ENCODE measurements at regions not wholly inside any gene's neighbourhood (a gene's known extent, or its start where the extent isn't known, plus 50 kb on each side); places are given as distances from the start of the nearest gene placed in this dataset.
A peak's percentile ranks its signal among the peaks of the same experiment; 100 is the strongest.

DNA sequence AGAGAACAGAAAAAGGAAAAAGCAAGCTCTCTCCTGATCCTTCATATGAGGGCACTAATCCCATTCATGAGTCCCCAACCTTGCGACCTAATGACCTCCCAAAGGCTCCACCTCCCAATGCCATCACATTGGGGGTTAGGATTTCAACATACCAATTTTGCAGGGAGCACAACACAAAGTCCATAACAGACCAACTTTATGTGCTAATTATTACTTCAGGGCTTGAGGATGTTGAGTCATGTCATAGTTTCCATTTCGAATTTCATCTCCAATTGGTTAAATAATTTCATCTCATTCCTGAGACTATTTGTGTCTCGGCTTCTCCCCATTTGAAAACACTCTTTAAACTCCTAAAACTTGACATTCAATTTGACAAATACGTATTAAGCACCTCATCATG is 69.9 kb upstream of the KLF7 start:
- no peak for DNase-seq (ENCODE audit: low read depth, low spot score)

DNA sequence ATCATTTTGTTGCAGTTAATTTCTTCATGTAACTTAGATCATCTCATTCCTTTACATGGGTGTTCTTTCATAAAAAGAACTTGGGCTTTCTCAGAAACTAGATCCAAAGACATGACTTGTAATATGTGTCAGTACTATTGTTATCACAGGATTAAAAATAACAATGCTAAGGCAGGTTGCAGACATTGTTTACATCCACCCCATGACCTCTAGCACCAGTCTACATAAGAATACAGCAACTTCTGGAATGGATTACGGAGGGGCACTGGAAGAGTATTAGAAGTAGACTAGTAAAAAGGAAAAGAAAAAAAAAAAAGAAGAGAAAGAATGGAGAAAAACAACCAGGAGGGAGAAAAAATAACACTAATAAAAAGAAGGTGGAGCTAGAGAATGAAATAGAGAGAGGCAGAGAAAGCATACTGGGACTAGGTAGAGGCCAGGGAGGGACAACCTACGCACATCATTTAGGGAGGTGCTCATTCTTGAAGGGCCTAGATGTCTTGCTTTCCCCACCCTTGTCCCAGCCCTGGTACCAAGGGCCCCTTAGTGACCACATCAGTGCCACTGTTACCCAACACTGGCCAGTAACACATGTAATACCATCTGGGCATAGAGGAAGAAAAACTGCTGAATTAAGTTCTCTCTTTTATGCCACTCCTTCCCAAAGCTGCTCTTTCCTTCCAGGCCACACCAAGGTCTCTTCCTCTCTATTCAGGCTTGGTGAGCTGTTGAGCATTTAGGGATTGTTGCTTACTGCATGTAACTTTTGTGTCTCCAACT is 70.6 kb upstream of the KLF7 start:
- DNase-seq (ENCODE audit: low read depth, low spot score): peak; percentile 53

DNA sequence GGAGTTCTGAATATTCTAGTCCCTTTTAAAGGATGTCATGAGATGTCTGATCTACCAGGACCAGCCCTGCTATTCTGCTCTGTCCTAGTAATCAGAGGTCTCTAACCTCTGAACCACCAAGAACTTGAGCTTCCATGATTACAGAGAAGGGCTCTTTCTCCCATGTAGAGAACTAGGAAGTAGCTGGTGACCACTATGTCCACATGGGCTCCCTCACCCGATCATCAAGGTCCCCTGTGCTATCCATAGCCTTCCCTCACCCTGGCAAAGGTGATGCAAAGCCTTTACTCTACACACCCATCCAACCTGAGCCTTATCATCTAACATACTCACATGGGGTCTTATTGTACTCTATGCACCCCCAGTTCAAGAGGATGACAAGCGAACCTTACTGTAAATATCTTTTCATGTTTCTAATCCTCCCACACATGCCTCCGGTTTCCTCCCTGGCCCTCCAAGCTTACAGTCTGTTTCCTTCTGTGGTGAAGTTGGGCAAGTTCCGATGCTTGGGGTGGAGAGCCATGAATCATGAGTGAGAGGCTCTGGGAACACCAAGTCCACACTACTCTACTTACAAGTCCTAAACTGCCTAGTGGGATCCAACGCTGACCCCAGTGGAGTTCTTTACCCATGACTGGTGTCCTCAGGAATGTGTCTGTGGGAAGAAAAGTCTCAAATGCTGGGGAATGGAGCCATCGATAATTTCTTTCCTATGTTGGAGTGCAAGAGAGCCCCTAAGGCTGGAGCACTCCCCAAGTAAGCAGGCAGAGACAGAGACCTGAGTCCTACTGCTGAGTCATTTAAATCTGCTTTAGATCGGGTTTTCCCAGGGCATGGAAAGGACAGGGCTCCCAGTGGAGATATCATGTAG is 73.3 kb upstream of the KLF7 start:
- peak; percentile 61 for DNase-seq (ENCODE audit: low read depth, low spot score)

DNA sequence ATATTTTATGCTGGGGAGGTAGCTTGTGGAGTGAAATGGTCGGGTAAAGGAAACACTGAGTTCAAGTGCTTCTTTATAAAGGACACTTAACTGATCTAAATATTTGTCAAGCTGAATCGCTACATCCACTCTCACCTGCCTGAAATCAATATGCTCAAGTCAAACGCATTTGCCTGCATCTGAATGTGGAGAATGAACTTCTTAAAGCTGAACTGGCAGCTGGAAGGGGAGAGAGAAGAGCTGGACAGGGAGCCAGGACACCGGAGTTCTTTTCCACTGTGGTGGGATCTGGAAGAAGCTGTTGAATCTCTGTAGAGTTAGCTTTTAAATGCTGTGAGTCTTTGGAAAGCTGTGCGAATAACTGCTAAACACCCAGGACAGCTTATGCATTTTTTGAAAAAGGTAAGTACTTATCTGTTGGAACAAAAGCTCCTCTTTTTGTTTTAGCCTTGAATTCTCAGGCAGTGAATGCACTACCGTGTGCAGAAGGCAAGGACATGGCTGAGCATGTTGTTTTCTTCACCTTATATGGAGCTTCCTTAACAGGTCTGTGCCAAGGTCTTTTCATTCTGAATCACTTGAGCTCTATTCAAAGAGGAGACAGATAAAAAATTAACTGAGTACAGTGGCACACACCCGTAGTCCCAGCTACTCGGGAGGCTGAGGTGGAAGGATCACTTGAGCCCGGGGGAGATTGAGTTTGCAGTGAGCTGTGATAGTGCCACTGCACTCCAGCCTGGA is 74.2 kb upstream of the KLF7 start:
- DNase-seq (ENCODE audit: low read depth, low spot score): no peak

DNA sequence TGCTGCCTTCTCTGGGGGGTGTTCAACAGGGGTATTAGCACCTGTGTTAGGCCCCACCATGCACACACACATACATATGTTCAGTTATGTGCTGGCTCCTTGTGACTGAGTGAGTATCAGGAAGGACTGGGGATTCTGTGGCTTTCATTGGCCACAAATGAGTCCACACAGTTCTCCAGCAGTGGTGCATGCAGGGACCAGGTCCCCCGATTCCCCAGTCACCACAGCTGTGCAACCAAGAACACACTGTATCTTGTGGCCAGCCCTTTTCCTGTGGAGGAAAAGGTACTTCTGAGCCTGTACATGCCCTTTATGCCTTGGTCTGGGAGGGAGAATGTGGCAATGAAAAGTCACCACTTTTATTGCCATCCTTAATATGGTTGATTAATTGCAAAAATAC is 74.9 kb upstream of the KLF7 start:
- DNase-seq (ENCODE audit: low read depth, low spot score): no peak

DNA sequence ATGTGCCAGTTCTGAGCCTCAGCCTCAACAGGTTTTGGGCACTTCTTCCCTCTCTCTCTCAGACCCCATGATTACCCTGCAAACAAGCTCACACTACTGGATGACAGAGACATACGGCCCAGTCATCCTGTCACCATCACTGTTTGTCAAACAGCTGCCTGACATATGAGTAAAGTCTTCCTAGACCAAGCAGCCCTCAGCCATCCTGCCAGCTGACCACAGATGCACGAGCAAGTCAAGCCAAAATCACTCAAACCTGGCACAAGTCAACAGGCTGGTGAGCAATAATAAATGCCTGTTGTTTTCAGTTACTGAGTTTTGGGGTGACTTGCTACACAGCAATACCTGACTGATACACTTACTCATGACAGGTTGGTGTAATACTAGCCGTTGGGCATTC is 75.5 kb upstream of the KLF7 start:
- no peak for DNase-seq (ENCODE audit: low read depth, low spot score)

DNA sequence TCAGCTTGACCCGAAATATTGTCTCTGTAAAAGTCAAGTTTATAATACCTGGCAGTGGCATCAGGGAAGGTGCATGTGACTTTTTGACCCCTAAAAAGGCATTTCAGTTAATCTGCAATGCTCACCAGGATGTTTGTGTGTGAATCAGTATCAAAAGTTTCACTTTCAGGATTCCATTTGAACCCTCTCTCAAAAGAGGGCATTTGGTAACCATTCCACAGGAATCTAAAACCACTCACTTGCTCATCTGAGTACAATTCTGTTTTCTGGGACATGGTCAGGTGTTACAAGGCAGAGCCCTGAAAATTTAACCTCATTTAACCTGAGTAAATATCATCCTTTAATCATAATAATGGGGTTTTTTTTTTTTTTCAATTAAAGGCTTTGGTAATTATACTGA is 77.9 kb upstream of the KLF7 start:
- no peak for DNase-seq (ENCODE audit: low read depth, low spot score)

DNA sequence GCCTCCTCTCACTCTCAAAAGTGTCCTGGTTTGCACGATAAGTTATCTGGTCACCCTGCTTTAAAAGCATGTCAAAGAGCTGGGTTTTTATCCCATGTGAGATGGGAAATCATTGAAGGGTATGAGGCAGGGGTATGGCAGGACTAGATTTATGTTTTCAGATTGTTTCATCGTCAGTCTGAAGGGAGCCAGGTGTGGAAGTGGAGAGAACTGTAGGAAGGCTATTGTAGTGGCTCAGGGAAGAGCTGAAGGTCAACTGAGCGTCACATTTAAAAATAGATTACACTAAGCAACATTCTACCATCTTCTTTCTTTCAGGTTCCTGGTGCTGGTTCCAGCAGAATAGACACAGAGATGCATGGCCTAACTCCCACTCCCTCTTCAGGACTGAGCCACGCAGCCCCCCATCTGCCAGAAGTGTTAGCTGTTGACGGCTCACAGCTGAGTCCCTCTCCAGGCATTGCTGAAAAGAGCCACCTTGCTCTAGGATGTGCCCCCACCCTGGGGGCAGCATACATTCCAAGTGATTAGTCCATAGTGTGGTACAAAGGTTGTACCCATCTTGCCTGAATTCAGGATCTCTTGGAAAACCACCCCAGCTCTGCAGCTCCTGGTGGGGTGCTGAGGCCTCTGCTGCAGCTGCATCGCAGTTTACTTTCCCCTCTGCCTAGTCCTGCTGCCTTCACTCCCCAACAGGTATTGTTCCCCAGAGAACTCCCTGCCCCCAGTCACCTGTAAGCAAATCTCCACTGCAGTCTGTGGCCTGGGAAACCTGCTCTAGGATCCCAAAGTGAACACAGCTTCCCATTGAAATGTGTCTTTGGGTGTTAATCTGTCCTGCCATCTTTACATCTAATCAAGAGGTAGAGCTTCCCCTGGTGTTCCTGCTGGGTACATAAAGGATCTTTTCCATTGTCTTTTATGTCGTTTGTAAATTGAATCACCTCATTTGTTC is 79.5 kb upstream of the KLF7 start:
- no peak for DNase-seq (ENCODE audit: low read depth, low spot score)

DNA sequence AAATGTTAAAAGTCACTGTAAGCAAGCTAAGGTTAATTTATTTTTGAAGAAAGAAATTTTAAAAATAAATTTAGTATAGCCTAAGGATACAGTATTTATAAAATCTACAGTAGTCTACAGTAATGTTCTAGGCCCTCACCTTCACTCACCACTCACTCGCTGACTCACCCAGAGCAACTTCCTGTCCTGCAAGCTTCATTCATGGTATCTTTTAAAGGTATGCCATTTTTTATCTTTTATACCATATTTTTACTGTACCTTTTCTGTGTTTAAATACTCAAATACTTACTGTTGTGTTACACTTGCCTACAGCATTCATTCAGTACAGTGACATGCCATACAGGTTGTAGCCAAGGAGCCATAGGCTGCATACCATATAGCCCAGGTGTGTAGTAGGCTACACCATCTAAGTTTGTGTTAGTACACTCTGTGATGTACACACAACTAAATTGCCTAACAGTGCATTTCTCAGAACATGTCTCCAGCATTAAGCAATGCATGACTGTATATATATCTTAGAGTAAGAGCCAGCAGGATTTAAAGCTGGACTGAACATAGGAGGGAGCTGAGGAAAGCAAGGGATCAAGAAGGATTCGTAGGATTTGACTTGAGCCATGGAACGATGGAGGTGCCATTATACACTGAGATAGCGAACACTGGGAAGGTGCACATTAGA is 83.1 kb upstream of the KLF7 start:
- DNase-seq (ENCODE audit: low read depth, low spot score): no peak

DNA sequence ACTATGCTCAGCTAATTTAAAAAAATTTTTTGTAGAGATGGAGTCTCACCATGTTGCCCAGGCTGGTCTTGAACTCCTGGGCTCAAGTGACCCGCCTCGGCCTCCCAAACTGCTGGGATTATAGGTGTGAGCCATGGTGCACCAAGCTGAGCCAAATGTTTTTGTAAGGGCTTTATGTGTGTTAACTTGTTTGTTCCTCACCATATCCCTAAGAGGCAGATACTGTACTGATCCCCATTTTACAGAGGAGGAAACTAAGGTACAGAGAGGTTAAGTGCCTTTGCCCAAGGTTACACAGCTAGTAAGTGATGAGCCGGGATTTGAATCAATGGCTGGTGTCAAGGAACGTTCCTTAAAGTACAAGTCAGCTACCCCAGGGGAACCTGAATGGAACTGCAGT is 85.3 kb upstream of the KLF7 start:
- no peak for DNase-seq (ENCODE audit: low read depth, low spot score)

DNA sequence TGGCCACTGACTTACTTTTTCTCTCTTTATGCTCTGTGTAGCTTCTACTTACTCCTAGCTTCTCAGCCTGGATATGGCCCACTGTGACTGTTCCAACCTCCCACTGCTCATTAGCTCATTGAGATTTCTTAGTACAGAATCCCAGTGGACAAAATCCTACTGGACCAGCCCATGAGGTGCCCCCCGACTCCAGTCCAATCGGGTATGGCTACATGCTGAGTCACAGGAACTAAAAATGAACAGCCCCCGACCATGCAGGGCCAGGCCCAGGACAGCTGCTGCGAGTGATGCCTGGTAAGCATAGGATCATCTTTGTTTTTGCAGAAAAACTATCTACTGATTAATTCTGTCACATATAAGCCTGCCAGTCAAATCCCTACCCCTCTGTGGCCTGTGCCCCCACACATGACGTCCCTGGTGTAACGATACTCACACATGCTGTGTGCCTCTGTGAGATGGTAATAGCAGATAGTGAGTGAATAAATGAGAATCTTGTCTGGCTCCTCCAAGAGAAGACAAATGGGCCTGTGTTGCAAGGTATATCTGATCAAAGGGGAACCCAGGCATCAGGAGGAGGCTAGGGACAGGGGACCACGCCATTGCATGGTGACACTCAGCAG is 85.9 kb upstream of the KLF7 start:
- DNase-seq (ENCODE audit: low read depth, low spot score): no peak

DNA sequence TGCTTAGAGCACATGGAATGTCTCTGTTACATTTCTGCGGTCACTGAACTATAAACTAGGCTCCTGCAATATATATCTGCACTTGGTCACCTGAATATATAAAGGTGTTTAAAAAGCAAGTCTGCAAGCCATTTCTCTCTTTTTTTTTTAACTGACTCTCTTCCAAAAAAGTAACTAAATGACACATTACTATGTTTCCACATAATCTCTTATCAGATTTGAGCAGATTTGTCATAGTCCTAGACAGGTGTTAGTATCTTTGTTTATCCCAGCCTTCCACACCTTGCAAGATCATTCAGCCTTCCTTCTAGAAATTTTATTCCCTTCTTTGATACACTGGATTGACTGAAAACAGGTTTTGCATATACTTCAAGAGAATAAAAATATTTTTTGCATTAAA is 86.7 kb upstream of the KLF7 start:
- no peak for DNase-seq (ENCODE audit: low read depth, low spot score)

DNA sequence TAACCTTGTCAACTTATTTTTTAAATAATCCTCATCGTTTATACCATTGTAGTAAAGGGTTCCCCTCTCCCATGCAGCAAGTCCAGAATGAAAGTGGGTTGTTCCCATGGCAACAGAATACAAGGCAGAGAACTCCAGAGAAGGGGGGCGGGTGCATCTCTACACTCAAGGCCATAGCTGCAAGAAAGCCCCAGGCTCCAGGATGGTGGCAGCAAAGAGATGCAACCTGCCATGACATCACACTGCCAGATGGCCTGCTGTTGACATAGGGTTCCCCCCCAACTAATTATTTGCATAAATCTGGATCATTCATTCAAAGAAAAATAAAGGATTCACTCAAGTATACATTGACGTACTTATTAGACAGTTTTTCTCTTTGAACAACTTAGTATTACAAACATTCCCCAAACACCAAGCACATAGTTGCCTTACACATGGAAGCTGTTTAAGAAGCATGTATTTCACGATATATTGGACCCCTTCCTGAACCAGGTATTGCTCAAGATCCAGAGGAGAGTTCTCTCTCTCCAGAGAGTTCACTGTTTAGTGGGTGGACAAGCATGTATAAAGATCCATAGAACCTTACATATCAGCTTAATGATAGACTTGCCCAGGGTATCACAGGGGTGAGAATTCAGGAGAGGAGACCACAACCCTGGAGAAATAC is 87.4 kb upstream of the KLF7 start:
- DNase-seq (ENCODE audit: low read depth, low spot score): no peak

DNA sequence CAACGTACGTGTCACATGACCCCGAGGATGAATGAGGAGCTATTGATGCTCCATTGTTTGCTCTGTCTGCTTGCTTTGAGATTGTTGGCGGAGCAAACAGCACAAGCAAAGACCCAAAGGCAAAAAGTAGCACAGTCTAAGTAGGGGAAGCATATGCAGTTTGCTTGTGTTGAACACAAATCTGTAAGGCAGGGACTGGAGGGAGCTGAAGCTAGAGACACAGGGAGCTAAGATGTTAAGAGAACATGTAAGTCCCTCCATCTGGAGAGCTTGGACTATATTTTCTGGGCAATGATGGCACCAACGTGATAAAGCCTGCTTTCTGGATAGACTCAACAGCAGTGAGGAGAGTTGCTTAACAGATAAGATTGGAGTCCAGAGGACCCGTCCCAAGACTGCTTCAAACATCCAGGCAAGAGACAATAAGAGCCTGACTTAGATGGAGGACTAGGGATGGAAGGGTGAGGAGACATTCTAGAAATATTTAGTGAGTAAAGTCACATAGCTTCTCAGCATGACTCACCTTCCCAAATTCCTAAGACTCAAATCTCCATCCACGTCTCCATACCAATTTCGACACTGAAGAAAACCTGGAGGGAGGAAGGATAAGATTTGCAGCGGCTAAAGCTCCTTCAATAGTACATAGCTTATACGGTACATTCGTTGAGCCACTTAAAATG is 88.1 kb upstream of the KLF7 start:
- DNase-seq (ENCODE audit: low read depth, low spot score): no peak

DNA sequence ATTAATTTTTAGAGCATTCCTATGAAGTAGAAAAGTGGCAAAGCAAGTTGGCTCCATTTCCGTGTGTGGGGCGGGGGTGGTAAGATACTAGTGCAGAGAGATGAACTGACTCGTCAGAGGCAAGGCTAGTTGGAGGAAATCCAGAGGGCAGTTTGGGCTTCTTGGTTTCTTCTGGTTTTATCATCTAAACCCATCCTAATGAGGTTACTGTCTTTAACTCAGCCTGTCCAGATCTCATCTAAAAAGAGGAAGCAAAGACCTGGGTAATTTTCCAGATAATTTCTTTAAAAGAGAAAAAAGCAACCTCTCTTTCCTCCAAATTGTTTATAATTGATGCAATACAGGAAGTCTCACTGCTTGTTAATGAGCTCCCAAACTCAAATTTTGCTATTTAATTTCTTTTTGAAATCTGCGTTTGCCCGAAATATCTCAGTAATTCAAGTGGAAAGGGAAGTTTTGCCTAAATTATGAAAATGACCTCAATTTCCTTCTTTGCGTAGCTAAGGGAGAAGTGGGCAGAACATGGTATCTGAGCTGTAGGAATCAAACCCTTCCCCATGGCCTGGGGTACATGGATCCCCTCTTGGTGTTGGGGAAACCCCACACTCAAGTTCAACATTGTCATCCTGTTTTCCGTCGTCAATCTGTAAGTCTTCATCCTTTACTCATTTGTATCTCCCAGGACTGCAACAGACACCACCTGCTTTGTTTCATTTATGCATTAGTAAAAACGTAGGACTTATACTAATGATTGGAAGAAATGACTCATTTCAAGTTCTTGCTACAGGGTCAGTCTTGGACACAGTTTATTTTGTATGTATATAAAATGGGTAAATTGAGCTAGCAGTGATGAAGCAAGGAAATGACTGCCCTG is 89.1 kb upstream of the KLF7 start:
- no peak for DNase-seq (ENCODE audit: low read depth, low spot score)

DNA sequence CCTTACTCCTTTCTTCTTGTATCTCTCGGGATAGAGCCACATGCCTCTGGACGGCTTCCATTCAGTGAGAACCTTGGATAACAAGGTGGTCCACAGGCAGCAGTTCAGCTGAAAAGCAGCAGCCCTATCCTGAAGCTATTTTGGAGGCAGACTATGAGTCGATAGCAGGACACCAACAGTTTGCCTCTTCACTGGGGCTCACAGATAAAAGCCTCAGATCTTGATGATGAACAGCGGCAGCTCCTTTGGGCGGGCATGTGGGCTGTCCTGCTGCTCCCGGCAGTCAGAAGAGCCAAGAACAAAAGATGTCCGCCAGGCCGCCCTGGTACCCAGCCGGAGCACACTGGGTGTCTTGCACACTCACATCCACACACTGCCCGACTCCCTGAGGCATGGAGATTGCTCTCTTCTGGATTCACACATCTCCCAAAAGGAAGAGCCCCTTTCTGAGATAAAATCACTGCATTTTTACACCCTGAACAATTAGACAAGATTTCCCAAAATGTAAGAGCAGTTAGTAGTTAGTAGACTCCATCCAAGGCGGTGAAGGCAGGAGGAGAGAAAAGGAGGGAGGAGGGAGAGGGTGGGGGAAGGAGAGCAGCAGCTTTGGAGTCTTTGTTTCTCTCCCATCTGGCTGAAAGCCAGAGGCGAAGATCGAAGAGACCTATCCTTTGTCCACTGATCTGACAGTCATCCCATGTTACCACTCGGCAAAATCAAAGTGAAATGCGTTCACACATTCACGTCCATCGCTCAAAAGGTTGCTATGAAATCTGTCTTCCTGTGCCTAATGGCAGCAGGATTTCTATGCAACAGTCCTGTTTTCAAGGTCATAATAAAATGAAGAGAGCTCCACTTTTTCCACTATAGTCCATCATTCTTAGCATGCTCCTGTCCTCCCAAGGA is 90.1 kb upstream of the KLF7 start:
- no peak for DNase-seq (ENCODE audit: low read depth, low spot score)

Data from pulmonary artery endothelial cell (primary cell).